ENCODE measurements at regions not wholly inside any gene's neighbourhood (a gene's known extent, or its start where the extent isn't known, plus 50 kb on each side); places are given as distances from the start of the nearest gene placed in this dataset.
"Not testable (repeated sequence)": the region's sequence is repeated elsewhere in the genome, so short reads cannot be mapped to it uniquely, and the experiment has no call there.

- intact Hi-C loops (cut with DNase I, micrococcal nuclease), result no loop called here
- ATAC-seq (no peak), DNase-seq (no peak)
Observed at GRCh38 chr7:88628363-88629085, 131.0 kb upstream of the ZNF804B start.

DNA sequence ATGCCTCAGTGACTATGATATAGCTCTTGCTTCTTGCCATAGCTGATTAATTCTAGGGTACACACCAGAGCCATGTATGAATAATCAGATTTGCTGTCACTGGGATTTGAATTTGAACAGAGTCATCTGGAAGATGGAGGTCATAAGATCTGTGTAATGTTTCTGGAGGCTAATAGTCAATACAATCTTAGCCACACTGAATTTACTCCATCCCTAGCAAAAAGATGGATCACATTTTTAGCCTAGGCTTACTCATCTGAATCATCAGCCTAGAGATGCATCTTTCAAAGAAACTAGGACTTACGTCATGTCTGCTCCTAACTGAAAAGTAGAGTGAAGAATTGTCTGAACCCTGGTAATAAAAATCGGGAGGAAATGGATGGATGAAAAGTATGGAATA, 142.3 kb upstream of the ZNF804B start:
- intact Hi-C loops (cut with DNase I, micrococcal nuclease), result no loop called here
- ATAC-seq (no peak), DNase-seq (no peak)

DNA sequence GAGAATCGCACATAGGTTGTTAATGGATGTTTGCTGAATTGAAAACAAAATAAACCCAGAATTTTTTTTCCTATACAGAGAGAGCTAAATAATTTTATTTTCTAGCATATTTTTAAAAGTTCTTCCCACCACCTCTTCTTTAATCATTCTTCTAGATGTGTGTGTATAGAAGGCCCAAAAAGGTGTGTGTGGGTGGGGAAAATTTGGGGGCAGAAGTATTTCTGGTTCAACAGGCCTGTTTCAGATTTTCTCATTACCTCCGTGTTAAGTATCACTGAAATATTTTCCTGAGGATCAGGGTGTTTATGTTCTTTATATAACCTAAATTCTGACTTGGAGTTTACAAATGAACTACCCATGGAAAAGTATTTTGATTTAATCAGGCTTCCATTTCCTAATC, 144.2 kb upstream of the ZNF804B start:
- intact Hi-C loops (cut with DNase I, micrococcal nuclease), result no loop called here
- ATAC-seq (no peak), DNase-seq (no peak)

GRCh38 chr7:88614736-88615135, 144.8 kb upstream of the ZNF804B start:
- ATAC-seq, result no peak
- intact Hi-C loops (cut with DNase I, micrococcal nuclease), result no loop called here
- DNase-seq, result no peak

- ATAC-seq (no peak), DNase-seq (no peak)
- intact Hi-C loops (cut with DNase I, micrococcal nuclease), result no loop called here
Observed at GRCh38 chr7:88610942-88611341, 148.6 kb upstream of the ZNF804B start.

- no peak for DNase-seq
- intact Hi-C loops (cut with DNase I, micrococcal nuclease), result no loop called here
- ATAC-seq, result no peak
Observed at GRCh38 chr7:88600695-88601094, 158.8 kb upstream of the ZNF804B start.

DNA sequence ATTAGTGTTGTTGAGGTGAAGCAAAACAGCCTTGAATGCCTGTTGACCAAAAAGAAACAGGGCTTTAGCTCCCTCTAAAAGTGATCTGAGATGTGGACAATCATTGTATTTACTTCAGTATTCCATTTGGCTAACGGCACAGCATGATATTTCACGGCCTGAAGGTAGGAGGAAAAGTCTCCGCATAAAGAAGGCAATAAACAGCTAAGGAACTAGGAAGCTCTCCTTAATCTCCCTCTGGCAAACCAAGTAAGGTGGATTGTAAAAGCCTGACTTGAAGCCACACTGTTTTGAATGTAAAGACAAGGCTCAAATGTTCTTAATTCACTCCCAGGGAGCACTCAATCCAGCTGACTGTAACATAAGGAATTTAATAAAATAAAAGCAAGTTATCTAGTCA, 160.0 kb upstream of the ZNF804B start:
- ATAC-seq, result no peak
- intact Hi-C loops (cut with DNase I, micrococcal nuclease), result no loop called here
- no peak for DNase-seq

DNA sequence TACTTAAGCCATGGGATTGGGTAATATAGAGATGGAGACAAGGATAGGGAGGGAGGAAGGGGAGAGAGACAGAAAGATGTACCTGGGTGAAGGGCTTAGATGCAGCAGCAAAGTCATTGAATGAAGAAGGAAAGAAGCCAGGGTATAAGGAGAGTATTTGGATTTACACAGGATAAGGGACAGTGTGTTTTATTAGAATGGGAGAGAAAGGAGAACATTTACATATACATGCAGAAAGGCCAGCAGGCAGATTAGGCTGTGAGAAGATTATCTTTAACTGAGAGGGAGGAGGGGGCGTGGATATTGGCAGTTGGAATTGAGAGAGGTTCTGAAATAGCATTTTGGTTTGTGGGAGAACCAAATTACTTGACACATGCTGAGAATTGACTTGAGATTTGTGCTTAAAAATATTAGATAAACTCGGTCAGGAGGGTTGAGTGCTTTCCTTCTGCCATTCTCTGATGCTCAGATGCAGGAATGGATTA, 161.5 kb upstream of the ZNF804B start:
- ATAC-seq (no peak), DNase-seq (no peak)
- intact Hi-C loops (cut with DNase I, micrococcal nuclease), result no loop called here

- intact Hi-C loops (cut with DNase I, micrococcal nuclease), result no loop called here
- DNase-seq (no peak), ATAC-seq (no peak)
Observed at GRCh38 chr7:88590963-88591362, 168.5 kb upstream of the ZNF804B start.

GRCh38 chr7:88589927-88590326, 169.6 kb upstream of the ZNF804B start:
- no peak for ATAC-seq
- intact Hi-C loops (cut with DNase I, micrococcal nuclease), result no loop called here
- no peak for DNase-seq

DNA sequence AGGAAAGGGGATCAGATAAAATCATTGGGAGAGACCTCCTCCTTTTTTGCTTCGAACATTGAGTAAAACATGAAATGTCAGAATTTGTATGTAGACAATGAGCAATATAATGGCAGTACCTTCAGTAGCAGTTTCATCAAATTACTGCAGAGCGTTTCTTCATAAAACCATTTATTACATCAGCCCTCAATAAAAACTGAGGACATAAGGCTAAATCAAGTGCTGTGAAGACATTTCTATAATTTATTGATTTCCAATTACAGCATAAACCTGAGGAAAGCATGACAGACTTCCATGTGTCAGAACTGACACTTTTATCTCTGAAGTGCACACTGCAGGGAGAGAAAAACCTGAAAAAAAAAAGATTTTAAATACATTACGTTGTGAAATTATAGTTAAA, 172.6 kb upstream of the ZNF804B start:
- no peak for ATAC-seq
- no peak for DNase-seq
- intact Hi-C loops (cut with DNase I, micrococcal nuclease), result no loop called here

GRCh38 chr7:88586219-88586618, 173.3 kb upstream of the ZNF804B start:
- DNase-seq, result no peak
- no peak for ATAC-seq
- intact Hi-C loops (cut with DNase I, micrococcal nuclease), result no loop called here

GRCh38 chr7:88576720-88577119, 182.8 kb upstream of the ZNF804B start:
- ATAC-seq, result no peak
- intact Hi-C loops (cut with DNase I, micrococcal nuclease), result no loop called here
- no peak for DNase-seq

GRCh38 chr7:88566162-88566729, 193.3 kb upstream of the ZNF804B start:
- DNase-seq (no peak), ATAC-seq (no peak)
- intact Hi-C loops (cut with DNase I, micrococcal nuclease), result no loop called here

DNA sequence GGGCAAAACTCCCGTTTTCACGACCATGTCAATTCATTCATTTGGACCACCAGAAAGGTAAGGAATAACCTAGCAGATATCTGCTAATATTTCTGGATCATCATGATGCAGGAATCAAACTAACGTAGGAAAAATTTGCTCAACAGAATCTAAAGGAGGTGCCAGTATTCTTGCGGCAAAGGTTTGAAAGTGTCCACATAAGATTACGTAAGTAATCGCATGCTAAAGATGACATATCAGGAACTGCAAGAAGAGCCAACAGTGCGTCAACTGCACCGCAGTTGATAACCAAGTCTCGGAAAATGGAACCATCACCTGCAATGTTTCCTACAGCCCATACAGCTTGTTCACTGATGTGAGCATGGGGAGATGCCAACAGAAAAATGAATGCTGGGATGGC, 194.1 kb upstream of the ZNF804B start:
- DNase-seq (no peak), ATAC-seq (no peak)
- intact Hi-C loops (cut with DNase I, micrococcal nuclease), result no loop called here

DNA sequence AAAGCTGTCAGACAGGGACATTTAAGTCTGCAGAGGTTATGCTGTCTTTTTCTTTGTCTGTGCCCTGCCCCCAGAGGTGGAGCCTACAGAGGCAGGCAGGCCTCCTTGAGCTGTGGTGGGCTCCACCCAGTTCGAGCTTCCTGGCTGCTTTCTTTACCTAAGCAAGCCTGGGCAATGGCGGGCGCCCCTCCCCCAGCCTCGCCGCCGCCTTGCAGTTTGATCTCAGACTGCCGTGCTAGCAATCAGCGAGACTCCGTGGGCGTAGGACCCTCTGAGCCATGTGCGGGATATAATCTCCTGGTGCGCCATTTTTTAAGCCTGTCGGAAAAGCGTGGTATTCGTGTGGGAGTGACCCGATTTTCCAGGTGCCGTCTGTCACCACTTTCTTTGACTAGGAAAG, 203.1 kb upstream of the ZNF804B start:
- intact Hi-C loops (cut with DNase I, micrococcal nuclease); ATAC-seq; DNase-seq: not testable (repeated sequence)

GRCh38 chr7:88554847-88555246, 204.7 kb upstream of the ZNF804B start:
- intact Hi-C loops (cut with DNase I, micrococcal nuclease); DNase-seq; ATAC-seq: not testable (repeated sequence)

GRCh38 chr7:88548399-88548798, 211.1 kb upstream of the ZNF804B start:
- DNase-seq (no peak), ATAC-seq (no peak)
- intact Hi-C loops (cut with DNase I, micrococcal nuclease), result no loop called here

GRCh38 chr7:88546808-88547207, 212.7 kb upstream of the ZNF804B start:
- ATAC-seq (no peak), DNase-seq (no peak)
- intact Hi-C loops (cut with DNase I, micrococcal nuclease), result no loop called here

DNA sequence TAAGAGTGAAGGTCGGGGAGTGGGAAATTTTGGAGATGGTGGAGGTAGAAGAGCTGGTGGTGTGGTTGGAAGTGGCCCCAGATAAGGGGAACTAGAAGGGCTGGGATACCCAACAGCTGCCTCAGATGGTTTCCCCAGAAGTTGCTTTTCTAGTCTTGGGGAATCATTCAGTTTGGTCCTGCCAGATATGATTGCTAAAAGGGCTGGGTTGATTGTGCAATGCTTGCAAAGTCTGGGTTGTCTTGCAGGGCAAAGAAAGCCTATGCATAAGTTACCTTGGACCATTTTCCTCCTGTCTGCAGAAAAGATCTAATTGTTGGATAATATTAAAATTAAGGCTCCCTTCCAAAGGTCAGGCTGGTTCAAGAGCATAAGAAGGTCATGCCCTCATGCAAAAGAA, 213.8 kb upstream of the ZNF804B start:
- no peak for ATAC-seq
- intact Hi-C loops (cut with DNase I, micrococcal nuclease), result no loop called here
- no peak for DNase-seq

DNA sequence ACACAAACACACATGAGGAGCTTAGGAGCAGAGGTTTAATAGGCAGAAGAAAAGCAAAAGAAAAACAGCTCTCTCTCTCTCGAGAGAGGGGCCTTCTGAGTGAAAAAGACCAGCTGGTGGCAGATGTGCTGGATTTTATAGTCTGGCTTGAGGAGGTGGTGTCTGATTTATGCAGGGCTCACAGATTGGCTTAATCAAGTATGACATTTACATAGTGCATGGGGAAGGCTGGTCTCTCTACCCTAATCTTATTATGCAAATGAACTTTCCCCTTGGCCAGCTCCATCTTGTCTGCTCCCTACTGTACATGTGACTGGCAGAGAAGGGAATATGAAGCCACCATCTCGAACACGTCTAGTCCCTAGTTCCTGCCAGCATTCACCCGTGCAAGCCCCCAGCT, 219.5 kb upstream of the ZNF804B start:
- no peak for ATAC-seq
- intact Hi-C loops (cut with DNase I, micrococcal nuclease), result no loop called here
- DNase-seq, result no peak

All from left colon (tissue), 2 donors.